ENCODE measurements at regions not wholly inside any gene's neighbourhood (a gene's known extent, or its start where the extent isn't known, plus 50 kb on each side); places are given as distances from the start of the nearest gene placed in this dataset.

DNA sequence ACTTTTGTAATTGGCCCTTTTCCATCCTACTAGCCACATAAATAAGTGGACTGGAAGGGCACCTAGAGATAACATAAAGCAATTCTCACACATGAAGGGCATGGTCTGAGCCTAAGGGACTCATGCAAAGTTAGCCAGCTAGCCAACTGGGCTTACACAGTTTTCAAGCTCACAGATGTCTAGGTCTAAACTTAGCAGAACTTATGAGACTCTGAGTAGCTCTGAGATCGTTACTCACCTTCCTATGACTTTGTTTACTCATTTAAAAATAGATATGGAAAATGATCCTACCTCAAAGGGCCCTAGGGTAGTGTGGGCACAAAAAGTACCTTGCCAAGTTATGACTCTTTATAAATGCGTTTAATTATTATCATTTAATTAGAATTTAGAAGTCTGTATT is 410.4 kb upstream of the MPDZ start:
- Mint-ChIP-seq H3K27ac (ENCODE audit: unreplicated experiment) (no peak overlapping the region), H3K9me3 (ENCODE audit: unreplicated experiment) (no peaks in the 10 kb centered on the region), H3K27me3 (ENCODE audit: unreplicated experiment) (no peaks in the 10 kb centered on the region), H3K36me3 (ENCODE audit: low read depth, unreplicated experiment) (peaks cover 4% of the 10 kb centered on the region), H3K4me1 (ENCODE audit: unreplicated experiment) (peaks cover 15% of the 10 kb centered on the region), H3K4me3 (ENCODE audit: unreplicated experiment) (no peak overlapping the region)
- no peak for TF ChIP-seq CTCF (IDR thresholded peaks at IDR 0.05; ENCODE audit: unreplicated experiment)
- no peak for DNase-seq (ENCODE audit: low spot score)

DNA sequence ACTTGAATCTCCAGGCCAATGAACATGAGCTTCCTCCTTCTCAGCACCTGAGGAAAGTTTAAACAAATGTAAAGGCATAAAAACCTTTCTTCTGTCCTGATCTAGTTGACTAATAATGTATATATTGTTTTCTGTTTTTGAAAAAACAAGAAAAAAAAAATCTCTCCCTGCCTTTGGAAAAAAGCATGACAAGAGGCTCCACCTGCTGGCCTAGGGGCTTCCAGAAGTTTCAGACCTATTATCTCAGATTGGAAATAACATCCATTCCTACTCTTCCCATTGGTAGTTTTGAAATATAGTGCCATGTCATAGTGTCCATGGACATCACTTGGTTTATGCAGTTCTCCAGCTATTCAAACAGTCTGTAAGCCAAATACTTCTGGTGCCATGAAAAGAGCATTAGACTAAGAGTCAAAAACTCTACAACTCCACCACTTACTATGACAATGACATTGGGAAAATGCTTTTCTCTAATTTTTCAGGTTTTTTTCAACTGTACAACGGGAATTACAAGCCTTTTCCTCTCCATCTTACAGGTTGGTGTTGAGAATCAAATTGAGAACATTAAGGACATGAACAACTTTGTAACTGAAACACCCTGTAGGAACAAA is 409.6 kb upstream of the MPDZ start:
- peak; percentile 27 for DNase-seq (ENCODE audit: low spot score)
- peaks cover 21% of the 10 kb centered on the region for H3K4me1 Mint-ChIP-seq (ENCODE audit: unreplicated experiment)
- peaks cover 4% of the 10 kb centered on the region for H3K36me3 Mint-ChIP-seq (ENCODE audit: low read depth, unreplicated experiment)
- H3K4me3 Mint-ChIP-seq (ENCODE audit: unreplicated experiment): no peak overlapping the region
- H3K27ac Mint-ChIP-seq (ENCODE audit: unreplicated experiment): peak overlapping the region; percentile 43
- no peaks in the 10 kb centered on the region for H3K27me3 Mint-ChIP-seq (ENCODE audit: unreplicated experiment)
- peak; percentile 44 for TF ChIP-seq CTCF (IDR thresholded peaks at IDR 0.05; ENCODE audit: unreplicated experiment)
- no peaks in the 10 kb centered on the region for H3K9me3 Mint-ChIP-seq (ENCODE audit: unreplicated experiment)

DNA sequence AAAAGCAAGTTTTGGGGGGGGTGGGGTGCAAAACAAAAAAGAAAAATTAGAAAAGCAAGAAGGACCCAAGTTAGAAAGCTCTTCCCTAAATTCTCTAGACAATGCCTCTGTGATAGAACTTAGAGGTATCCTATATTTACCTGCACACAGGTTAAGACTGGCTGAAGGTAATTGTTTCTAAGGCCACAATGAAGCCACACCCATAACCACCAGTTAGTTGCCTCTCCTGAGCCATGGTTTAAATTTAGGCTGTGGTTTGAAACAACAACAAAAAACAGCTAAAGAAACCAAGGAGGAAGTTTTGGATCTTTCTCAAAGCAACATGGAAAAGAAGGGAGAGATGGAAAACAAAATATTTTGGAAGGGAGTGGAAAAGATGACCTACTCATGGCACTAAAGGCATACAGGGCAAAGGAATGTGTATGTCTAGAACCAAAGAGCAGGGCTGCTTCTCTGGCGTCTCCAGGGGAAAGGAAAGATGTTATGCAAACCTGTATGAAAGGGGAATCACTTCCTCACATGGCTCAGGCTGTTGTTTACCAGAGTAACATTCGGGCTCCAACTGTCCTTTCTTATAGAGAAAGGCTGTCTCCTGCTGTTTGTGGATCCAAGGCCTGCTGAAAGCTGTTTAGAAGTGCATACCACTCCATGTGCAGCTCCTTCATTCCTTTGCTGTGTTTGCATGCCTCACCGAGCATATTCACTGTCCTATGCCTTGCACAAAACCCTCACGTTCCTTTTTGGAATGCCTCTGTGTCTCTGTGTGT is 408.9 kb upstream of the MPDZ start:
- peaks cover 21% of the 10 kb centered on the region for H3K4me1 Mint-ChIP-seq (ENCODE audit: unreplicated experiment)
- no peaks in the 10 kb centered on the region for H3K27me3 Mint-ChIP-seq (ENCODE audit: unreplicated experiment)
- TF ChIP-seq CTCF (IDR thresholded peaks at IDR 0.05; ENCODE audit: unreplicated experiment): no peak
- H3K27ac Mint-ChIP-seq (ENCODE audit: unreplicated experiment): peak overlapping the region; percentile 43
- DNase-seq (ENCODE audit: low spot score): no peak
- H3K36me3 Mint-ChIP-seq (ENCODE audit: low read depth, unreplicated experiment): peaks cover 4% of the 10 kb centered on the region
- H3K9me3 Mint-ChIP-seq (ENCODE audit: unreplicated experiment): no peaks in the 10 kb centered on the region
- H3K4me3 Mint-ChIP-seq (ENCODE audit: unreplicated experiment): no peak overlapping the region

DNA sequence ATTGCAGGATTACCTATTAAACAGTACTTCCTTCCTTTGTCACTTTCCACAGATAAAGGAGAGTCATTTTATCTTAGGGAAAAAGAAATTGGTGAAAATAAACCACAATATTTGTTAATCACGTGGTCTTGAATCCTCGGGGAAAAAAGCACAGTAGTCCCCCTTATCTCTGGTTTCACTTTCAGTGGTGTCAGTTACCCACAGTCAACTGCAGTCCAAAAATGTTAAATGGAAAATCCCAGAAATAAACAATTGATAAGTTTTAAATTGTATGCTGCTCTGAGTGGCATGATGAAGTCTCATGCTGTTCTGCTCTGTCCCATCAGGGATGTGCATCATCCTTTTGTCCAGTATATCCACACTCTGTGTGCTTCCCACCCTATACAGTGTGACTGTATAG is 405.2 kb upstream of the MPDZ start:
- no peak for TF ChIP-seq CTCF (IDR thresholded peaks at IDR 0.05; ENCODE audit: unreplicated experiment)
- DNase-seq (ENCODE audit: low spot score): no peak
- no peaks in the 10 kb centered on the region for H3K9me3 Mint-ChIP-seq (ENCODE audit: unreplicated experiment)
- H3K4me3 Mint-ChIP-seq (ENCODE audit: unreplicated experiment): no peak overlapping the region
- peaks cover 21% of the 10 kb centered on the region for H3K4me1 Mint-ChIP-seq (ENCODE audit: unreplicated experiment)
- peaks cover 7% of the 10 kb centered on the region for H3K36me3 Mint-ChIP-seq (ENCODE audit: low read depth, unreplicated experiment)
- H3K27me3 Mint-ChIP-seq (ENCODE audit: unreplicated experiment): no peaks in the 10 kb centered on the region
- no peak overlapping the region for H3K27ac Mint-ChIP-seq (ENCODE audit: unreplicated experiment)

DNA sequence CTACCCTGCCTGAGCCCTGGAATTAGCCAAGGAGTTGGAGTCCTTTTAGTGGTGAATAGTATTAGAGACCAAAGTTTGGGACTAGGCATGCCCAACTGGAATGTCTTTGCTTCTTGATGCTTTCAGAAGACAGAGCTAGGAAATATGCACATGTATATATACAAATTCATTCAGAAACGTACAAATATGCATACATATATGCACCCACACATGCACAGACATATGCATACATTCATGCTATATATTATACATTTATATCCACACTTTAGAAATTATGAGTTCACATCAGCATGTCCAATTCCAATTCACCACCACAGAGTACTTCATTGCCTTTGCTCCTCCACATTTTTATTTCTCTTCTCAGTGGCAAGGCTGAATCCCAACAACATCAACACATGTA is 398.3 kb upstream of the MPDZ start:
- no peak overlapping the region for H3K27ac Mint-ChIP-seq (ENCODE audit: unreplicated experiment)
- H3K4me1 Mint-ChIP-seq (ENCODE audit: unreplicated experiment): no peaks in the 10 kb centered on the region
- TF ChIP-seq CTCF (IDR thresholded peaks at IDR 0.05; ENCODE audit: unreplicated experiment): no peak
- H3K36me3 Mint-ChIP-seq (ENCODE audit: low read depth, unreplicated experiment): peaks cover 3% of the 10 kb centered on the region
- H3K9me3 Mint-ChIP-seq (ENCODE audit: unreplicated experiment): no peaks in the 10 kb centered on the region
- H3K4me3 Mint-ChIP-seq (ENCODE audit: unreplicated experiment): no peak overlapping the region
- no peak for DNase-seq (ENCODE audit: low spot score)
- H3K27me3 Mint-ChIP-seq (ENCODE audit: unreplicated experiment): peaks cover 5% of the 10 kb centered on the region

Measured in endothelial cell (in vitro differentiated cells).